PC-9 (cell line): ENCODE measurements at regions not wholly inside any gene's neighbourhood (a gene's known extent, or its start where the extent isn't known, plus 50 kb on each side); places are given as distances from the start of the nearest gene placed in this dataset.

Source experiments
- BruUV-seq: library from RNA; stranded (reverse); fragments of 400-500 nt; replicated peaks from 2 replicates; lab custom pipeline; 2021; lab: Mats Ljungman, UMichigan
- CTCF ChIA-PET: fragments of 300-600 bp; sonication (Branson Sonifier 250); formaldehyde crosslinking; loops from one replicate; lab custom pipeline; 2022; ENCODE audit warnings: antibody characterized with exemption; lab: Charles Lee
- POLR2A ChIA-PET: fragments of 300-600 bp; sonication (Branson Sonifier 250); formaldehyde crosslinking; loops from one replicate; lab custom pipeline; 2022; ENCODE audit warnings: antibody characterized with exemption; ENCODE audit not compliant: unreplicated experiment; lab: Charles Lee
- DNase-seq, 2 experiments: peaks; one replicate each; pipeline versions ENCODE4 v3.0.0 to v3.0.0-alpha.2; 2015 to 2022; ENCODE audit warnings: mixed read lengths in 1 of 2
- H2AFZ ChIP-seq: fragments of 200-600 bp; sonication (generic); 2 replicates; pipeline ENCODE4 v1.8.1; 2017; ENCODE audit warnings: antibody characterized with exemption
- H3F3A ChIP-seq: fragments of 200-600 bp; sonication (generic); 2 replicates; pipeline ENCODE4 v1.8.1; 2017; ENCODE audit warnings: antibody characterized with exemption, mild to moderate bottlenecking, low read depth; ENCODE audit not compliant: insufficient read depth
- H3K27ac ChIP-seq: fragments of 200-600 bp; sonication (generic); 2 replicates; pipeline ENCODE4 v1.6.1; 2016; ENCODE audit warnings: mixed run types
- H3K27me3 ChIP-seq: fragments of 200-600 bp; sonication (generic); 2 replicates; pipeline ENCODE4 v1.6.1; 2016; ENCODE audit warnings: low read depth, mixed run types; ENCODE audit not compliant: insufficient read depth
- H3K36me3 ChIP-seq: fragments of 200-600 bp; sonication (generic); 2 replicates; pipeline ENCODE4 v1.6.1; 2016; ENCODE audit warnings: low read depth, mixed run types
- H3K4me1 ChIP-seq: fragments of 200-600 bp; sonication (generic); replicated peaks from 2 replicates; pipeline ENCODE4 v1.6.1; 2016; ENCODE audit warnings: mixed run types; ENCODE audit not compliant: insufficient read depth
- H3K4me2 ChIP-seq: fragments of 200-600 bp; sonication (generic); 2 replicates; pipeline ENCODE4 v1.6.1; 2017; ENCODE audit warnings: mixed run types
- H3K4me3 ChIP-seq: fragments of 200-600 bp; sonication (generic); 2 replicates; pipeline ENCODE4 v1.6.1; 2016; ENCODE audit warnings: mixed run types
- H3K79me2 ChIP-seq: fragments of 200-600 bp; sonication (generic); 2 replicates; pipeline ENCODE4 v1.6.1; 2017; ENCODE audit warnings: low read depth, mixed run types
- H3K9me2 ChIP-seq: fragments of 200-600 bp; sonication (generic); 2 replicates; pipeline ENCODE4 v1.8.1; 2017; ENCODE audit warnings: mild to moderate bottlenecking; ENCODE audit not compliant: insufficient read depth
- H3K9me3 ChIP-seq: fragments of 200-600 bp; sonication (generic); 2 replicates; pipeline ENCODE4 v1.8.1; 2016; ENCODE audit warnings: low read depth; ENCODE audit not compliant: insufficient read depth
- H4K20me1 ChIP-seq: fragments of 200-600 bp; sonication (generic); 2 replicates; pipeline ENCODE4 v1.8.1; 2017; ENCODE audit not compliant: insufficient read depth
- EZH2 ChIP-seq: fragments of 200-600 bp; sonication (generic); IDR thresholded peaks from 2 replicates; pipeline ENCODE4 v1.8.0; 2017; ENCODE audit warnings: antibody characterized with exemption, low read depth
- intact Hi-C: fragments of 100-400 bp; cut with micrococcal nuclease; formaldehyde crosslinking; loops from one replicate; pipeline ENCODE4 v1.10.0; 2022; ENCODE audit not compliant: unreplicated experiment
- TF ChIP-seq, protein P1 (sequence below): fragments of 200-600 bp; sonication (generic); conservative IDR thresholded peaks from 2 replicates; pipeline ENCODE4 v1.6.1; 2017; ENCODE audit warnings: mixed run types, antibody characterized with exemption, mild to moderate bottlenecking, moderate library complexity

DNA sequence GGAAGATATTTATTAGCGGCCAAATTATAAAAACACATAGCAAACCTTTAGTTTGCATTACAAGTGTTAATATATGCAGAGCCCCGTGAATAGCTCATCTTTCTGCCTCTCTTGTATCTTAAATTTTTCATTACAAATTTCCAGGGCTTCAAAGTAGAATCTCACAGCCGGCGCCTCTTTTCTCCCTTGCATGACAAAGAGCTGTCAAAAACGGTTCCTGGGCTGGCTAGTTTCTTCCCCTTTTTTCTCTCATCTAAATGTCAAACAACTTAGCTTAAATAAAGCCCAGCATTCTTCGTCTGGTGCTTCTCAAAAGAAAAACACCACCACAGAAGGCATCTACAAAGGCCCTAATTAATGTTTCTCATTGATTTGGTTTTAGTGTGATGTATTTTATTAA lies 253.0 kb downstream of the INSC start:
- no peaks in the 10 kb centered on the region for H3K36me3 ChIP-seq
- TF ChIP-seq EZH2 = no peak
- TF ChIP-seq, protein P1, sequence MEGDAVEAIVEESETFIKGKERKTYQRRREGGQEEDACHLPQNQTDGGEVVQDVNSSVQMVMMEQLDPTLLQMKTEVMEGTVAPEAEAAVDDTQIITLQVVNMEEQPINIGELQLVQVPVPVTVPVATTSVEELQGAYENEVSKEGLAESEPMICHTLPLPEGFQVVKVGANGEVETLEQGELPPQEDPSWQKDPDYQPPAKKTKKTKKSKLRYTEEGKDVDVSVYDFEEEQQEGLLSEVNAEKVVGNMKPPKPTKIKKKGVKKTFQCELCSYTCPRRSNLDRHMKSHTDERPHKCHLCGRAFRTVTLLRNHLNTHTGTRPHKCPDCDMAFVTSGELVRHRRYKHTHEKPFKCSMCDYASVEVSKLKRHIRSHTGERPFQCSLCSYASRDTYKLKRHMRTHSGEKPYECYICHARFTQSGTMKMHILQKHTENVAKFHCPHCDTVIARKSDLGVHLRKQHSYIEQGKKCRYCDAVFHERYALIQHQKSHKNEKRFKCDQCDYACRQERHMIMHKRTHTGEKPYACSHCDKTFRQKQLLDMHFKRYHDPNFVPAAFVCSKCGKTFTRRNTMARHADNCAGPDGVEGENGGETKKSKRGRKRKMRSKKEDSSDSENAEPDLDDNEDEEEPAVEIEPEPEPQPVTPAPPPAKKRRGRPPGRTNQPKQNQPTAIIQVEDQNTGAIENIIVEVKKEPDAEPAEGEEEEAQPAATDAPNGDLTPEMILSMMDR = no peak
- no peaks in the 10 kb centered on the region for H3F3A ChIP-seq
- intact Hi-C loops = no loop called here
- no peak for DNase-seq
- H3K4me3 ChIP-seq = no peak overlapping the region
- BruUV-seq = no TSS peak
- no peaks in the 10 kb centered on the region for H4K20me1 ChIP-seq
- H3K4me2 ChIP-seq = no peak overlapping the region
- no peaks in the 10 kb centered on the region for H3K4me1 ChIP-seq
- no peaks in the 10 kb centered on the region for H3K27me3 ChIP-seq
- POLR2A ChIA-PET = no interaction called here
- no peaks in the 10 kb centered on the region for H3K79me2 ChIP-seq
- no peak overlapping the region for H3K27ac ChIP-seq
- CTCF ChIA-PET = no interaction called here
- H3K9me3 ChIP-seq = no peaks in the 10 kb centered on the region
- H3K9me2 ChIP-seq = no peaks in the 10 kb centered on the region
- H2AFZ ChIP-seq = no peak overlapping the region

DNA sequence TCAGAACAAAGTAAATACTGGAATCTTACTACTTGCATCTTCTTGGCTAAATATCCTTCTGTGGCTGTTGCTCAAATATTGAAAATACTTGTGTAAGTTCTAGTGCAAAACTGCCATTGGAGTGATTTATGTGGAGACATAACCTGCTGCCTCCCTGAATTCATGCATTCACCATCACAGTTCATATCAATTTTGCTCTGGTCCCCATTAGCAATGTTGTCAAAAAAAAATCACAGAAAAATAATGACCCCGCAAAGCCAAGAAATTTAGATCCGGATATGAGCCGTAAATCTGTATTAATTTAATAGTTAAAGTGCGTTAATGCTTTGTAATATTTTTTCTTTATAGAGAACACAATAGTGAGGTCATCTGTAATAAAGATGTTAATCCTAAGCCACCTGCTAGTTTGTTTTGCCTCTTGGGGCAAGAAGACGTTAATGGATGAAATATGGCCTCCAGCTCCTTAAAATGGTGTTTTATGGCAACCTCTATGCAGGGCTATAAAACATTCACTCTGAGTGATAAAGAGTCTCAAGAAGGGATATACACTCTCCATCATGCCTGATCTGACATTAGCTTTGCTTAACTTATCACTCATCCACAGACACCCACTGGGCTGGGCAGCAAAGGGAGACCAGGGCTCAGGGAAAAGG lies 255.9 kb downstream of the INSC start:
- DNase-seq = no peak
- Histone ChIP-seq H3K4me1 (no peaks in the 10 kb centered on the region), H2AFZ (no peak overlapping the region), H3K79me2 (no peaks in the 10 kb centered on the region), H3K27me3 (no peaks in the 10 kb centered on the region), H3K36me3 (no peaks in the 10 kb centered on the region), H3K4me2 (no peak overlapping the region), H3K4me3 (no peak overlapping the region), H3K9me3 (no peaks in the 10 kb centered on the region), H4K20me1 (no peaks in the 10 kb centered on the region), H3F3A (no peaks in the 10 kb centered on the region), H3K27ac (no peak overlapping the region), H3K9me2 (no peaks in the 10 kb centered on the region)
- BruUV-seq = no TSS peak
- intact Hi-C loops = no loop called here
- TF ChIP-seq, protein P1 = no peak
- no peak for TF ChIP-seq EZH2
- ChIA-PET POLR2A (no interaction called here), CTCF (no interaction called here)

DNA sequence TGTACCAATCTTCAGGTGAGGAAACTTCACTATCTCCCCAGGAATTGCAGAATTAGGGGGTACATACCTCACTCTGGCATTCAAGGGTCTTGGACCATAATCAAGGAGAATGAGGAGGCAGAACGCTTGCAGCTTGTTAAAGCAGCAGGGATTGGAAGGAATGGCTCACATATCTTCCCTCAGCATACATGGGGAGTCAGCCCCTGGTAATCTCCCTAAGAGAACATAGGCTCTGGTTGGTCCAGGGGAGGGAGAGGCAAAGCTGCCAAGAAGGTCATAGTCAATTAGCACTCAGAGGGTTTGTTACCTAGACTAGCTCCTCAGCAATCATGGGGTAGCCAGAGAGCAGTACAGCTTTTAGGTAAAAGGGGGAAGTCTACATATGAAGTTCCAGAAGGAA lies 256.8 kb downstream of the INSC start:
- Histone ChIP-seq H3K9me2 (no peaks in the 10 kb centered on the region), H4K20me1 (no peaks in the 10 kb centered on the region), H3K36me3 (no peaks in the 10 kb centered on the region), H3K4me3 (no peak overlapping the region), H3K79me2 (no peaks in the 10 kb centered on the region), H3K4me1 (no peaks in the 10 kb centered on the region), H3K27me3 (no peaks in the 10 kb centered on the region), H3F3A (no peaks in the 10 kb centered on the region), H3K4me2 (no peak overlapping the region), H3K9me3 (no peaks in the 10 kb centered on the region), H2AFZ (no peak overlapping the region), H3K27ac (no peak overlapping the region)
- no peak for DNase-seq
- ChIA-PET CTCF (no interaction called here), POLR2A (no interaction called here)
- TF ChIP-seq EZH2 = no peak
- TF ChIP-seq, protein P1 = no peak
- intact Hi-C loops = no loop called here
- BruUV-seq = no TSS peak
